NCI-H128 (cell line): ENCODE measurements at regions not wholly inside any gene's neighbourhood (a gene's known extent, or its start where the extent isn't known, plus 50 kb on each side); places are given as distances from the start of the nearest gene placed in this dataset.
"Not testable (repeated sequence)": the region's sequence is repeated elsewhere in the genome, so short reads cannot be mapped to it uniquely, and the experiment has no call there.

ENCODE experiments used
- DNase-seq: peaks from one replicate; lab custom pipeline; 2025; ENCODE audit not compliant: unreplicated experiment; lab: John Stamatoyannopoulos, UW

GRCh38 chr3:106115557-106115956, 246.7 kb upstream of the CBLB start:
- DNase-seq: no peak

DNA sequence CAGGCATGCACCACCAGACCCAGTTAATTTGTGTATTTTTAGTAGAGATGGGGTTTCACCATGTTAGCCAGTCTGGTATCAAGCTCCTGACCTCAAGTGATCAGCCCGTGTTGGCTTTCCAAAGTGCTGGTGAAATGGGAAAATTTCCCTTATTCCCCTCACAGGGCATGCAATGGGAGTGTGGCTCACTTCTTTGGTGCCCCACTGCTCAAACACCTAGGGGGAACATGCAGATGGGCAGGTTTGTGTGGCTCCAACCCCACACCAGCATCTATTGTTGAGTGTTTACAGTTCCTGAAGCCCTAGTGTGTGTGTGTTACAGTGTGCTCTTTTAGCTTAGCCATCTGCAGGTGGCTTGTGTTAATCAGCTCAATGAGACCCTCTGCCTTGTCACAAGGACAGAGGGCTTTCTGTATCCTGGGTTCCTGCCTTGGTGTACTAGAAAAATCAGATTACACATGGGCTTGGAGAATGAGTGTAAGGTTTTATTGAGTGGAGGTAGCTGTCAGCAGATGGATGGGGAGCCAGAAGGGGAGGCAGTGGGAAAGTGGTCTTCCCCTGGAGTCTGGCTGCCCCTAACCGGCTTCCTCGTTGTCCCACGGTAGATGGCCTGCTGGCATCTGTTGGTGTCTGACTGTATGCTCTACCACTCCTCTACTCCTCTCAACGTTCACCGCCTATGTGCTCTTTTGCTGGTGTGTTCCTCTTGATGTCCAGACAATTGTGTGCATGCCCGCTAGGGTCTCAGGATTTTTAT, 248.1 kb upstream of the CBLB start:
- DNase-seq: no peak

- DNase-seq: no peak
Measured at GRCh38 chr3:106117490-106117858, 248.7 kb upstream of the CBLB start.

GRCh38 chr3:106119614-106120082, 250.8 kb upstream of the CBLB start:
- DNase-seq: no peak

DNA sequence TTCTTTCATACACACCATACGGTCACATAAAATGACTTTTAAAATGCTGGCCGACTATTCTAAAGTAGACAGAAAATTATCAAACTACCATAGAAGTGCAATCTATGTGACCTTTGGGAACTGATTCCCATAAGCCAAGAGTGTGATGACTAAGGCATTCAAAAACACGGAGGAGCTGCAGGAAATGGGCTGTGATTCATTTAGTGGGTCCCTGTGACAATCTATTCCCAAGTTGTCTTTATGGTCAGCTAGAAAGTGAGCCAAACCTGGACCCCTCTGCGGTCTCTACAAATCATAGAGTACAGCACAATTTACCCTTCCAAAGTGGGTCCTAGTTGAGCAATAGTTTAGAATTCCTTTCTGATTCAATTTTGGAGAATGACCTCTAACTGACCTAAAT, 251.5 kb upstream of the CBLB start:
- no peak for DNase-seq

- no peak for DNase-seq
Measured at GRCh38 chr3:106121491-106122289, 252.9 kb upstream of the CBLB start.

DNA sequence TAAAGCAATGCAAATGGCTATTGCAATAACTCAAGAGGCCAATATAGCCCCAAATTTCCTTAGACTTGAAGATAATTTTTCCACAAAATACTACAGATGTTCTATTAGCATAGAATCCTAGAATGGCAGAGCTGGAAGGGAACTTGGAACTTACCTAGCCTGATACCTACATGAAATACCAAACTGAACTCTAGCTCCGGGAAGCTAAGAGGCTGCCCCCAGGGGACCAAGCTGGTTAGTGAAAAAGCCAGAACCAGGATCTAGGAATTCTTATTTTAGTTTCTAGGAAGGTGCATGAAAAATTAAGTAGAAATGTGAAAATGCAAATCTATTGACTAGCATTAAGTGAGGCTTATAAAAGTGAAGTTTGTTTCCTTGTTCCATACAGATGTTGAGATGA, 256.0 kb upstream of the CBLB start:
- DNase-seq: no peak

- no peak for DNase-seq
Measured at GRCh38 chr3:106125321-106125720, 256.5 kb upstream of the CBLB start.

- no peak for DNase-seq
Measured at GRCh38 chr3:106126067-106126845, 257.4 kb upstream of the CBLB start.

DNA sequence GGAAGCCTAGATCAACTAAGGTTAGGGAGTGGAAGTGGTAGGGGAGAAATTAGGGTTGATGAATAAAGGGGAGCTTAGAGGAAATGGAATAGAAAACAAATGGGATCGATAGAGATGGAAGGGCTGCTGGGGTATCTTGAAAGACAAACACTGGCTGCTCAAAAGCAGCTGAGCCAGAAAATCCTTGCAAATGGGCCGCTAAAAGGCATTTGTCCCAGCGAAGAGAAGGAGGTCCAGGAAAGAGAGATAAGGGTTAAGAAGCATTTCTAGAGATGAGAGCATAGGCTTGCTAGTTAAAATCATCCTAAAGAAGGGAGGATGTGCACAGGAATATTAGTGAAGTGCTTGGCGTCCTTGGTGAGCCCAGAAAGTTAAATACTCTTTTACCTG, 258.0 kb upstream of the CBLB start:
- DNase-seq: no peak

- no peak for DNase-seq
Measured at GRCh38 chr3:106129939-106130338, 261.1 kb upstream of the CBLB start.

GRCh38 chr3:106130384-106131198, 261.8 kb upstream of the CBLB start:
- no peak for DNase-seq

DNA sequence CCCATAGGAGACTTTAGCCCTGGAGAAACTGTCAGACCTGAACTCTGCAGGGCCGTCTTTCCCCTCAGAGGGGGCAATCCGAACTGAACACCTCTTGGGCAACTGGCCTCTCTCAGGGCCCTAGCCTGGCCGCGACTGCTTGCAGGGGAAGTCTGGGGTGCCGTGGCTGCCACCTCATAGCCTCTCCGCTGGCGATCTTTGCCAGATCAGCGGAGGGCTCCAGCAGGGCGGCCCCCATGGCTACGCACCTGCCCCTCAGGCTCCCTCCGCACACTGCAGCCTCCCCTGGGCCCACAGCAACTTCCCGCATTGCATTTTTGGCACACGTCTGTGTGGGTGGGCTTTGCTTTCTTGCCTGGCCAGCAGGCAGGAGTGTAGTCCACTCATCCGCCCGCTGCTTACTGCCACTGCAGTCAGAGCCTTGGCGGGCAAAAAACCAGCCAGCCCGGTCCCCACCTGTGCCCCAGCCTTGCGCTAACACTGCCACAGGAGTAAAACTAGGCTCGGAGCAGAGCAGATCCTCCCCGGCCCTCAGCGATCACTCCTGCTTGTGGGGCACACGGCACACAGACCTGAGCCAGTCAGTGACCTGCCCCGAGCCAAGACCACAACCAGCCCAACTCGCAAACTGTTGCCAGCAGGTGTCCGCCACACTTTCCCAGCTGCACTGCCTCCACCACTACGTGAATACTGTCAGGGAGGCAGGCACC, 266.8 kb upstream of the CBLB start:
- DNase-seq: no peak

GRCh38 chr3:106139826-106140225, 271.0 kb upstream of the CBLB start:
- no peak for DNase-seq

GRCh38 chr3:106140431-106140830, 271.6 kb upstream of the CBLB start:
- no peak for DNase-seq

DNA sequence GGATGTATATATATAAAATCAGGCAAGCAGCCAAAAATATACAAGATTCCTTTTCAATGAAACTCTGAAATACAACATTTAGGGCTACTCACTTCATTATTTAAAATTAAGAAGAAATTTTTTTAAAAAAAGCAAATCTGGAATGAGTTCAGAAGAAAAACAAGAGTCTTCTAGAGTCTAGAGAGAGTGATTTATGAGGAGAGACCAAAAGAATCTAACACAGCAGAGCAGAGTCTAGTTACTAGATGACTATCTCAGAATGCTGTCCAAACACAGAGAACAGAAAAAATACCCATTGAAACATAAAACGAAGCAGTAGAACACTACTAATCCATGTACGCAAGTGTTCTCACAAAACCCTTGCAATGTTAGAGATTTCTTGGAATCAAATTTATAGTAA, 275.2 kb upstream of the CBLB start:
- DNase-seq: no peak

- not testable (repeated sequence) for DNase-seq
Measured at GRCh38 chr3:106148440-106149082, 279.7 kb upstream of the CBLB start.

GRCh38 chr3:106157411-106157810, 288.6 kb upstream of the CBLB start:
- no peak for DNase-seq

DNA sequence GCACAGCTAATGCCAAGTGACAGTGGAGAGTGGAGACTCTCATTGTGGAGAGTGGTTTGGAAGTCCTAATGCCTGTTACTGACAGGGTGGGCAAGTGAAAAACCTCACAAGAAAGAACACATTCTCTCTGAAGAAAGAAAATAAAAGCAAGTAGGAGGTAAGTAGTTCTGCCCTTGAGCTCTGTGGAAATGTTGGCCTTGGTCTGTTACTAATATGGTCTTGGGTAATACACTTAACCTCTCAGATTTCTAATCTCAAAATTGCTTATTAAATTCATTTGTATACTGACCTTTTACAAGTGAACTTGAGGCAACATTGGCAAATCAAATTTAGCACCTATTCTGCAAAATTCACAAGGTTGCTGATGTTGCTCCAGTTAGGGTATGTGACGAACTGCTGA, 291.6 kb upstream of the CBLB start:
- no peak for DNase-seq

GRCh38 chr3:106161246-106161645, 292.4 kb upstream of the CBLB start:
- DNase-seq: no peak
